Amniotic epithelial cell (primary cell): ENCODE measurements at regions not wholly inside any gene's neighbourhood (a gene's known extent, or its start where the extent isn't known, plus 50 kb on each side); places are given as distances from the start of the nearest gene placed in this dataset.
"Not testable (repeated sequence)": the region's sequence is repeated elsewhere in the genome, so short reads cannot be mapped to it uniquely, and the experiment has no call there.

Experiments used
- DNase-seq: peaks from one replicate; pipeline ENCODE4 v3.0.0-alpha.2; 2010; ENCODE audit warnings: low read depth

GRCh38 chr9:85880507-85880906, 60.4 kb upstream of the NAA35 start:
- not testable (repeated sequence) for DNase-seq

- DNase-seq: peak; percentile 74
These were observed 56.7 kb upstream of the NAA35 start for GRCh38 chr9:85884256-85884655.

GRCh38 chr9:85890962-85891361, 50.0 kb upstream of the NAA35 start:
- no peak for DNase-seq
